ENCODE measurements at regions not wholly inside any gene's neighbourhood (a gene's known extent, or its start where the extent isn't known, plus 50 kb on each side); places are given as distances from the start of the nearest gene placed in this dataset.

DNA sequence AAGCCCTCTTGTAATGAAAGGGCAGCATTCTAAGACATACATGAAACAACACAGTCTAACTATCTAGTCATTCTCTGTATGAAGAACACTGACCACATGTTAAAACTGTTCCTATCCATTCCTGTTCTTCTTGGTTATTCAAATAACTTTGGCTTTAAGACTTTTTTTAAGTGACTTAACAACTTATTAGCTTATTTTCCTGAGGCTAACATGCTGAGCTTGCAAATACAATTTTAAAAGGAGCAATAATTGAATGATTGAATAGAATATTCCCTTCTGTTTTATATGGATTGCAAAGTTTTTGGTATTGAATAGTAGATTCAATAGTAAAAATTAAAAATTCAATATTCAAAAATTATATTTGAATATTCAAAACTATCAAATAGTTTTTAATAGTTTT lies 92.3 kb downstream of the HTR5A start:
- Histone ChIP-seq H3K9ac (ENCODE audit: low read length) (no peak overlapping the region), H3K9me3 (ENCODE audit: control insufficient read depth in 1 of 2, insufficient read depth in 1 of 2, low read depth in 1 of 2, low read length in 2 of 2) (no peaks in the 10 kb centered on the region), H3K79me2 (ENCODE audit: insufficient read depth, low read length) (no peaks in the 10 kb centered on the region), H3K9me2 (ENCODE audit: insufficient read depth) (no peaks in the 10 kb centered on the region), H3K27me3 (ENCODE audit: insufficient read depth, low read length) (peaks cover 12% of the 10 kb centered on the region; the same call in 1 of the 2 replicates), H3K4me1 (ENCODE audit: control insufficient read depth in 1 of 2, insufficient read depth in 2 of 2, low read length in 2 of 2) (peaks cover 0 to 12% of the 10 kb centered on the region in 2 experiments; a peak in 3 of 4 replicates), H2AFZ (ENCODE audit: low read depth, low read length, poor library complexity, severe bottlenecking) (no peak overlapping the region), H3K36me3 (ENCODE audit: control insufficient read depth in 1 of 2, insufficient read depth in 2 of 2, low read length in 2 of 2) (no peaks in the 10 kb centered on the region), H4K20me1 (ENCODE audit: insufficient read depth) (no peaks in the 10 kb centered on the region), H3K4me3 (replicated peaks in 1 of 2; ENCODE audit: low read depth in 1 of 2, low read length in 2 of 2) (no peak overlapping the region), H3K27ac (ENCODE audit: low read depth, low read length) (no peak overlapping the region), H3K4me2 (ENCODE audit: low read length) (no peak overlapping the region)
- DNase-seq (ENCODE audit: low read depth, low spot score) (no peak), ATAC-seq (no peak)
- no TSS peak for BruUV-seq (replicated peaks)
- no peak for TF ChIP-seq POLR2A (IDR thresholded peaks at IDR 0.05; ENCODE audit: borderline replicate concordance, extremely low read depth, insufficient read depth, insufficient read length)
- TF ChIP-seq TCF7L2 (IDR thresholded peaks at IDR 0.05; ENCODE audit: borderline replicate concordance, extremely low read depth, insufficient read depth, insufficient read length) = no peak
- TF ChIP-seq YY1 (IDR thresholded peaks at IDR 0.05; ENCODE audit: extremely low read depth, insufficient replicate concordance, low read depth, low read length) = no peak
- no peak for TF ChIP-seq JUND (IDR thresholded peaks at IDR 0.05)
- no peak for TF ChIP-seq ELF1 (IDR thresholded peaks at IDR 0.05; ENCODE audit: borderline replicate concordance, low read depth)
- no peak for TF ChIP-seq SRF (IDR thresholded peaks at IDR 0.05; ENCODE audit: low read depth)
- TF ChIP-seq SIN3A (IDR thresholded peaks at IDR 0.05; ENCODE audit: low read depth) = no peak
- TF ChIP-seq, protein P1, sequence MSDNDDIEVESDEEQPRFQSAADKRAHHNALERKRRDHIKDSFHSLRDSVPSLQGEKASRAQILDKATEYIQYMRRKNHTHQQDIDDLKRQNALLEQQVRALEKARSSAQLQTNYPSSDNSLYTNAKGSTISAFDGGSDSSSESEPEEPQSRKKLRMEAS (IDR thresholded peaks at IDR 0.05) = no peak
- TF ChIP-seq, protein P2, sequence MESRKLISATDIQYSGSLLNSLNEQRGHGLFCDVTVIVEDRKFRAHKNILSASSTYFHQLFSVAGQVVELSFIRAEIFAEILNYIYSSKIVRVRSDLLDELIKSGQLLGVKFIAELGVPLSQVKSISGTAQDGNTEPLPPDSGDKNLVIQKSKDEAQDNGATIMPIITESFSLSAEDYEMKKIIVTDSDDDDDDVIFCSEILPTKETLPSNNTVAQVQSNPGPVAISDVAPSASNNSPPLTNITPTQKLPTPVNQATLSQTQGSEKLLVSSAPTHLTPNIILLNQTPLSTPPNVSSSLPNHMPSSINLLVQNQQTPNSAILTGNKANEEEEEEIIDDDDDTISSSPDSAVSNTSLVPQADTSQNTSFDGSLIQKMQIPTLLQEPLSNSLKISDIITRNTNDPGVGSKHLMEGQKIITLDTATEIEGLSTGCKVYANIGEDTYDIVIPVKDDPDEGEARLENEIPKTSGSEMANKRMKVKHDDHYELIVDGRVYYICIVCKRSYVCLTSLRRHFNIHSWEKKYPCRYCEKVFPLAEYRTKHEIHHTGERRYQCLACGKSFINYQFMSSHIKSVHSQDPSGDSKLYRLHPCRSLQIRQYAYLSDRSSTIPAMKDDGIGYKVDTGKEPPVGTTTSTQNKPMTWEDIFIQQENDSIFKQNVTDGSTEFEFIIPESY (IDR thresholded peaks at IDR 0.05; ENCODE audit: extremely low read depth, insufficient replicate concordance, low read length) = no peak
- RAD21 ChIA-PET (ENCODE audit: low non-redundant PET in 1 of 2, low total read pairs in 2 of 2, uncharacterized antibody in 2 of 2, unreplicated experiment in 2 of 2) = no interaction called here
- POLR2A ChIA-PET = no interaction called here
- intact Hi-C loops (cut with micrococcal nuclease) = no loop called here
- CTCF ChIA-PET = no interaction called here
